ENCODE measurements at regions not wholly inside any gene's neighbourhood (a gene's known extent, or its start where the extent isn't known, plus 50 kb on each side); places are given as distances from the start of the nearest gene placed in this dataset.

DNA sequence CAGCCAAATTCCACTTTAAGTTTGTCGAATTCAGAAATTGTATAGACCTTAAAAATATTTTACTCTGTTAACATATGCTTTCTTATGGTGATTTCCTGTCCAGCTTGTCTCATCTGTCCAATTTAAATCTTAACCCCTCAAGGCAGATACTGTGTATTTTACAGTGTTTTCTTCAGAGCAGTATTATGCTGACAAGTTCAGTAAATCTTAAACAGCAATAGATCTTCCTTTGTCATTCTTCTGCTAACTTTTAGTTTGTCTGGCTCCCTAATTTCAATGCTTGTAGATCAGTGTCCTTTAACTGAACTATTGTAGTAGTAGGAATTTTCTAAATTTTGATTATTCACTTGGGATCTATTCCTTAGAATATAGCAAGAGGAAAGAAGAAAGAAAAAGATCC lies 52.8 kb upstream of the MEIS1 start:
- no peak for DNase-seq
- H3K4me1 ChIP-seq = no peaks in the 10 kb centered on the region
- TF ChIP-seq POLR2A (IDR thresholded peaks at IDR 0.05) = no peak
- TF ChIP-seq, protein P1, sequence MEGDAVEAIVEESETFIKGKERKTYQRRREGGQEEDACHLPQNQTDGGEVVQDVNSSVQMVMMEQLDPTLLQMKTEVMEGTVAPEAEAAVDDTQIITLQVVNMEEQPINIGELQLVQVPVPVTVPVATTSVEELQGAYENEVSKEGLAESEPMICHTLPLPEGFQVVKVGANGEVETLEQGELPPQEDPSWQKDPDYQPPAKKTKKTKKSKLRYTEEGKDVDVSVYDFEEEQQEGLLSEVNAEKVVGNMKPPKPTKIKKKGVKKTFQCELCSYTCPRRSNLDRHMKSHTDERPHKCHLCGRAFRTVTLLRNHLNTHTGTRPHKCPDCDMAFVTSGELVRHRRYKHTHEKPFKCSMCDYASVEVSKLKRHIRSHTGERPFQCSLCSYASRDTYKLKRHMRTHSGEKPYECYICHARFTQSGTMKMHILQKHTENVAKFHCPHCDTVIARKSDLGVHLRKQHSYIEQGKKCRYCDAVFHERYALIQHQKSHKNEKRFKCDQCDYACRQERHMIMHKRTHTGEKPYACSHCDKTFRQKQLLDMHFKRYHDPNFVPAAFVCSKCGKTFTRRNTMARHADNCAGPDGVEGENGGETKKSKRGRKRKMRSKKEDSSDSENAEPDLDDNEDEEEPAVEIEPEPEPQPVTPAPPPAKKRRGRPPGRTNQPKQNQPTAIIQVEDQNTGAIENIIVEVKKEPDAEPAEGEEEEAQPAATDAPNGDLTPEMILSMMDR (IDR thresholded peaks at IDR 0.05) = no peak
- 74 to 85% methylated on average over 1 of the region's 1 CpG for WGBS, 2 donors
- intact Hi-C loops (cut with DNase I) = no loop called here
- no peaks in the 10 kb centered on the region for H3K36me3 ChIP-seq
- H3K4me3 ChIP-seq (replicated peaks in 1 of 3) = no peak overlapping the region
- no peaks in the 10 kb centered on the region for H3K27me3 ChIP-seq
- no peaks in the 10 kb centered on the region for H3K9me3 ChIP-seq
- no peak overlapping the region for H3K27ac ChIP-seq

GRCh38 chr2:66379473-66379872 lies 55.5 kb upstream of the MEIS1 start:
- no peak overlapping the region for H3K27ac ChIP-seq
- intact Hi-C loops (cut with DNase I) = no loop called here
- H3K36me3 ChIP-seq = no peaks in the 10 kb centered on the region
- TF ChIP-seq, protein P1 (IDR thresholded peaks at IDR 0.05) = no peak
- TF ChIP-seq POLR2A (IDR thresholded peaks at IDR 0.05) = no peak
- no peaks in the 10 kb centered on the region for H3K4me1 ChIP-seq
- DNase-seq = no peak
- H3K4me3 ChIP-seq (replicated peaks in 1 of 3) = no peak overlapping the region
- H3K9me3 ChIP-seq = no peaks in the 10 kb centered on the region
- no peaks in the 10 kb centered on the region for H3K27me3 ChIP-seq

- no peaks in the 10 kb centered on the region for H3K4me1 ChIP-seq
- TF ChIP-seq, protein P1 (IDR thresholded peaks at IDR 0.05) = no peak
- no peak overlapping the region for H3K27ac ChIP-seq
- no peaks in the 10 kb centered on the region for H3K36me3 ChIP-seq
- H3K9me3 ChIP-seq = no peaks in the 10 kb centered on the region
- no peak for DNase-seq
- intact Hi-C loops (cut with DNase I) = no loop called here
- 77 to 88% methylated on average over 6 of the region's 6 CpGs for WGBS, 2 donors
- H3K4me3 ChIP-seq (replicated peaks in 1 of 3) = no peak overlapping the region
- no peaks in the 10 kb centered on the region for H3K27me3 ChIP-seq
Measured at GRCh38 chr2:66377832-66378231, 57.1 kb upstream of the MEIS1 start.

DNA sequence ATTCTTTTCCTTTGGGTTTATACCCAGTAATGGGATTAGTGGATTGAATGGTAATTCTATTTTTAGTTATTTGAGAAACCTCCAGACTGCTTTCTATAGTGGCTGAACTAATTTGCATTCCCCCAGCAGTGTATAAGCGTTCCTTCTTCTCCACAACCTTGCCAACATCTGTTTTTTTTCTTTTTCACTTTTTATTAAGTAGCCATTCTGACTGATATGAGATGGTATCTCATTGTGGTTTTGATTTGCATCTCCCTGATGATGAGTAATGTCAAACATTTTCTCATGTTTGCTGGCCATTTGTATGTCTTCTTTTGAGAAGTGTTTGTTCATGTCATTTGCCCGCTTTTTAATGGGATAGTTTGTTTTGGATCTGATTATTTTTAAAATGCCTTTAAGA lies 64.1 kb upstream of the MEIS1 start:
- Histone ChIP-seq H3K4me1 (no peaks in the 10 kb centered on the region), H3K4me3 (replicated peaks in 1 of 3) (no peak overlapping the region), H3K27me3 (no peaks in the 10 kb centered on the region), H3K27ac (no peak overlapping the region), H3K9me3 (no peaks in the 10 kb centered on the region), H3K36me3 (no peaks in the 10 kb centered on the region)
- intact Hi-C loops (cut with DNase I) = no loop called here
- TF ChIP-seq POLR2A (IDR thresholded peaks at IDR 0.05) = no peak
- TF ChIP-seq, protein P1 (IDR thresholded peaks at IDR 0.05) = no peak
- DNase-seq = no peak
- 81 to 83% methylated on average over 2 of the region's 2 CpGs for WGBS, 2 donors

DNA sequence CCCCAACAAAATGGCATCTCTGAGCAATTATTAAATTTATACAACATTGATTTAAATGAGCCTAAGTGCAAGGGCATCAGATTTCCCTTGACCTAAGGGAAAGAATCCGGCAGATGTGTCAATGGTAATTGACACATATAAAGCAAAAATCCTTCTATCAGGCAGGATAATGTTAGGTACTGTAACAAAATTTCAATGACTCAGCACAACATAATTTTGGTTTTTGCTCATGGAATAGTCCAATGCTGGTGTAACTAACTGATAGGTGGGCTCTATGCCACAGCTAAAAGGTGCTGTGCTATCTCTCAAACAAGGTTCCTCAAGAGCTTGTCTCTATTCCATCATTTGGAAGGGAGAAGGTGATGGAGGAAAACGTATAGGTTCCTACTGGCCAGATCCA lies 68.3 kb upstream of the MEIS1 start:
- intact Hi-C loops (cut with DNase I) = no loop called here
- no peak overlapping the region for H3K27ac ChIP-seq
- no peak overlapping the region for H3K4me3 ChIP-seq (replicated peaks in 1 of 3)
- H3K36me3 ChIP-seq = no peaks in the 10 kb centered on the region
- no peak for DNase-seq
- H3K4me1 ChIP-seq = peaks cover 4 to 7% of the 10 kb centered on the region in 2 donors
- TF ChIP-seq POLR2A (IDR thresholded peaks at IDR 0.05) = no peak
- TF ChIP-seq, protein P1 (IDR thresholded peaks at IDR 0.05) = no peak
- WGBS, 2 donors = 81 to 86% methylated on average over 2 of the region's 2 CpGs
- H3K9me3 ChIP-seq = no peaks in the 10 kb centered on the region
- no peaks in the 10 kb centered on the region for H3K27me3 ChIP-seq
